Endothelial cell (in vitro differentiated cells): ENCODE measurements at regions not wholly inside any gene's neighbourhood (a gene's known extent, or its start where the extent isn't known, plus 50 kb on each side); places are given as distances from the start of the nearest gene placed in this dataset.
A peak's percentile ranks its signal among the peaks of the same experiment; 100 is the strongest.

Experiments used
- DNase-seq: peaks from one replicate; pipeline ENCODE4 v3.0.0; 2021; ENCODE audit warnings: low spot score
- H3K27ac Mint-ChIP-seq: one replicate; pipeline ENCODE4 v1.8.0; 2021; ENCODE audit warnings: mixed read lengths, inconsistent platforms; ENCODE audit not compliant: unreplicated experiment
- H3K27me3 Mint-ChIP-seq: one replicate; pipeline ENCODE4 v1.8.0; 2021; ENCODE audit warnings: mild to moderate bottlenecking, moderate library complexity, mixed read lengths, inconsistent platforms; ENCODE audit not compliant: unreplicated experiment
- H3K36me3 Mint-ChIP-seq: one replicate; pipeline ENCODE4 v1.8.0; 2021; ENCODE audit warnings: mild to moderate bottlenecking, low read depth, mixed read lengths, inconsistent platforms; ENCODE audit not compliant: unreplicated experiment
- H3K4me1 Mint-ChIP-seq: one replicate; pipeline ENCODE4 v1.8.0; 2021; ENCODE audit warnings: mild to moderate bottlenecking, mixed read lengths, inconsistent platforms; ENCODE audit not compliant: unreplicated experiment
- H3K4me3 Mint-ChIP-seq: one replicate; pipeline ENCODE4 v1.8.0; 2021; ENCODE audit warnings: mild to moderate bottlenecking, mixed read lengths, inconsistent platforms; ENCODE audit not compliant: unreplicated experiment
- H3K9me3 Mint-ChIP-seq: one replicate; pipeline ENCODE4 v1.8.0; 2021; ENCODE audit warnings: mixed read lengths, inconsistent platforms; ENCODE audit not compliant: unreplicated experiment
- CTCF ChIP-seq: fragments of 200-600 bp; sonication (generic); IDR thresholded peaks from one replicate; pipeline ENCODE4 v1.5.0; 2021; ENCODE audit warnings: antibody characterized with exemption; ENCODE audit not compliant: unreplicated experiment

DNA sequence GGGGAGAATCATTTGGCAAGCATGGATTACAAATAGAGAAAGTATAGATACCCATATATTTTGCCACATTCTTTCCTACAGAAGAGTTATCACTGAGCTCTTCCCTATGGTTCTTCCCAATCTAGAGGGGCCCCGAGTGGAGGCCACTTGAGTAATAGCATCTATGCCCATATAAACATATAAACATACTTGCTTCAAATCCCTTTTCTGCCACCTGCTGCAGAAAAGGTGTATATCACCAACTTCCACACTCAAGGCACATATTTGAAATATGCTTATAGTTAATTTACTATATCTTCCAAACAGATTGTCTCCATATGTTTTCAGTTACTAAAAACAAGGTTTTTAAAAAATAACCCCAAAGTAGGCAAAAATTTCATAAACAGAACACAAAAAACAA lies 642.8 kb upstream of the DIPK2B start:
- Mint-ChIP-seq H3K4me3 (no peak overlapping the region), H3K27ac (no peak overlapping the region), H3K4me1 (peaks cover 4% of the 10 kb centered on the region), H3K9me3 (no peaks in the 10 kb centered on the region), H3K36me3 (no peaks in the 10 kb centered on the region), H3K27me3 (peaks cover 2% of the 10 kb centered on the region)
- no peak for TF ChIP-seq CTCF
- DNase-seq: no peak

DNA sequence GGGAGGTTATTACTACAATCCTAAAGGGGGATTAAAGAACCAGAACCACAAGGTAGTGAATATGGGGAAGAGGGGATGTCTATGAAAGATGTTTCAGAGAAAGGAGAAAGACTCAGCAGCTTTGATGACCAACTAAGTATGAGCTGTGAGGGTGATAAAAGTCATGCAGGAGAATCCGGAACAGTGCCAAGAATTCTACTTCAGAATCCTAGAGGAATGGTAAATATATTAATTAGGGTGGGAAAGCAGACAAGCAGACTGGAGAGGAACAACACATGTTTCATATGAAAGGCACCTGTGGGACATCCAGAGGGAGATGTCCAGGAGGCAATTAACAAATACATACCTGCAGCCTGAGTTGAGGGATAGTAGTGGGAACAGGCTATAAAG lies 642.2 kb upstream of the DIPK2B start:
- H3K27ac Mint-ChIP-seq: no peak overlapping the region
- H3K36me3 Mint-ChIP-seq: no peaks in the 10 kb centered on the region
- no peak for TF ChIP-seq CTCF
- H3K27me3 Mint-ChIP-seq: peaks cover 2% of the 10 kb centered on the region
- no peak for DNase-seq
- H3K4me1 Mint-ChIP-seq: peaks cover 4% of the 10 kb centered on the region
- no peak overlapping the region for H3K4me3 Mint-ChIP-seq
- no peaks in the 10 kb centered on the region for H3K9me3 Mint-ChIP-seq

- Mint-ChIP-seq H3K27ac (no peak overlapping the region), H3K4me3 (no peak overlapping the region), H3K27me3 (peaks cover 2% of the 10 kb centered on the region), H3K9me3 (no peaks in the 10 kb centered on the region), H3K36me3 (no peaks in the 10 kb centered on the region), H3K4me1 (peaks cover 4% of the 10 kb centered on the region)
- no peak for TF ChIP-seq CTCF
- DNase-seq: no peak
Observed at GRCh38 chrX:45842207-45842925, 641.7 kb upstream of the DIPK2B start.

- TF ChIP-seq CTCF: no peak
- no peak overlapping the region for H3K27ac Mint-ChIP-seq
- H3K4me1 Mint-ChIP-seq: no peaks in the 10 kb centered on the region
- no peaks in the 10 kb centered on the region for H3K36me3 Mint-ChIP-seq
- DNase-seq: no peak
- H3K9me3 Mint-ChIP-seq: no peaks in the 10 kb centered on the region
- no peak overlapping the region for H3K4me3 Mint-ChIP-seq
- peaks cover 2% of the 10 kb centered on the region for H3K27me3 Mint-ChIP-seq
Observed at GRCh38 chrX:45840411-45840950, 639.8 kb upstream of the DIPK2B start.

DNA sequence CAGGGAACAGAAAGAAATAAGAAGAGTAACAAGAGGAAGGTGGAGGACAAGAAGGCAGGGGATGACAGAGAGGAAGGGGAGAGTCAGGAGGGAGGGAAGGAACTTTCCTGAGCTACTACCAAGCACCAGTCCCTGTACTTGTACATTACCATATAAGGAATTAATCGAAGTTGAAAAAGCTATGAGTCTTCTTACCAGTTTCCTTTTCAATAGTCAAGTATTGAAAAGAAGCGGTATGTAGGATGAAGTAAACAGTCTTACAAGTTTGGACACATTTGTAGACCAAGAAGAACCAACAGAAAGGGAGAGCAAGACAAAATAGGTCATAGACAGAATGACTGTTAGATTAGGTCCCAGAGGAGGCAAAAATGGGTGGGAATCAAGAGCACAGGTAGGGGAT lies 629.7 kb upstream of the DIPK2B start:
- H3K4me1 Mint-ChIP-seq: peaks cover 7% of the 10 kb centered on the region
- no peak overlapping the region for H3K27ac Mint-ChIP-seq
- no peak for TF ChIP-seq CTCF

More for the DNA sequence above, 629.7 kb upstream of the DIPK2B start:
- H3K4me3 Mint-ChIP-seq: peak overlapping the region; percentile 50
- H3K9me3 Mint-ChIP-seq: no peaks in the 10 kb centered on the region
- DNase-seq: no peak
- peaks cover 4% of the 10 kb centered on the region for H3K36me3 Mint-ChIP-seq
- H3K27me3 Mint-ChIP-seq: peaks cover 2% of the 10 kb centered on the region
